SKM-1 treated with dmso at 0.1 percent for 144 hours (cell line): ENCODE measurements at regions not wholly inside any gene's neighbourhood (a gene's known extent, or its start where the extent isn't known, plus 50 kb on each side); places are given as distances from the start of the nearest gene placed in this dataset.

Experiments
- DNase-seq: peaks from one replicate; lab custom pipeline; 2025; ENCODE audit not compliant: unreplicated experiment; lab: John Stamatoyannopoulos, UW

DNA sequence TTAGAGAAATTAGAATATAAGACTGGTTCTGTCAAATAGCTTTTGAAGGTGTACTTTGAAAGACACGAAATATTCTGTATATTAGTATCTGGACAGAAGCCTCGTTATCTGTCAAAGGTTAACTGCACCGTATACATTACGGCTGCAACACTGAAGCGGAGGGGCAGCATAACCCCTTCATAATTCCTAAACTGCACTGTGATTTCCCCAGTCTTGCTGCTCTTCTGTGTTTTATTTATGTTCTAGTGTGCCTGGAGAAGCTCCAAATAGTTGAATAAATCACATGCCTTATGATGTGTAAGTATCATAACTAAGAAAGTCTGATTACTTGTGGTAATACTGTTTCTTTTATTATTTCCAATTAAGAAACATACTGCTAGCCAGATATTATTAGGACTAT, 285.7 kb upstream of the ROBO2 start:
- no peak for DNase-seq

DNA sequence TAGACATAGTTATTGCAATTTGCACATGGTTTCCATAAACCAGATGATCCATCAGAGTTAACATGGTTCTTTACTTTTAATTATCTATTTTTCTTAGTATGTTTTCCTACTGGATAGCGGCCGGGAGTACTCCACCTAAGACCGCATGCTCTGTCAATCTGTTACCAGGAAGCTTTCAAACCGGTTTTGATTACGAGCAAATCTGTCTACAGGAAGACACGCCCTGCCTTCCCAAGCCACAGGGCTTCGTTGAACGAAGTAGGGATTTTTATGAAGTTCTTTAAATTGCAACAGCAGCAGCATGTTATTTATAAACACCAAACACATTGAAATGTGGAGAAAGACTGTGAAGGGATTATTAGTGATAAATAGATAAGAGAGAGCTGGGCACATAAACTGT, 283.3 kb upstream of the ROBO2 start:
- DNase-seq: no peak

DNA sequence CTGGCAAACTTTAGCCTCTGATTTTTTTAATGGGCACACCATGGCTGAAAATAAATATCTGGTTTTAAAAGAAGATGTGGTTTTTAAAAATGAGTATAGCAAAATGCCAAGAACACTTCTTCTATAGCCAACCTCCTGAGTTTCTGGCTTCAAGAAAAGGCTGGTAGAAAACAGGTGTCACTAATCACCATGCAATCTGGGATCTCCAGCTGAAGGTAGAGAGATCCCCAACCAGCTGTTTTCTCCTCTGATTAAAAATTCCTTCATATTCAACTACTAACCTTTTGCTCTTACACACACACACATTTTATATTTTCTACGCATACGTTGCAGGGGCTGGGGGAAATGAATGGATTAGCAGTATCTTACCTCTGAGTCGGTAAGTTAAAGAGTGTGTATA, 279.6 kb upstream of the ROBO2 start:
- no peak for DNase-seq

DNA sequence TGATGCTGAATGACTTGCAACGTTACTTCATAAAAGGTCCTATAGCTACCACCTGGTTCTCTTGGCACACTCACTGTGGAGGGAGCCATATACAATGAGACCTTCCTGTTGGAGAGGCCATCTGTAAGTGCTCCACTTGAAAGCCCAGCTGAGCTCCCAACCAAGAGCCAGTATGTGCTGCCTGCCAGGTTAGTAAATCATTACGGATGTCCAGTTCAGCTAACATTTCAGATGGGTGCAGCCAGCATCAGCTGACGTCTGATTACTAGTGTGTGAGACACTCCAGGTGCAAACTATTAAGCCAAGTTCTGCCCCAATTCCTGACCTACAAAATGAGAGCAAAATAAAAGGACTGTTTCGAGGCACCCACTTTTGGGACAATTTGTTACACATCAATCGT, 274.4 kb upstream of the ROBO2 start:
- DNase-seq: no peak

DNA sequence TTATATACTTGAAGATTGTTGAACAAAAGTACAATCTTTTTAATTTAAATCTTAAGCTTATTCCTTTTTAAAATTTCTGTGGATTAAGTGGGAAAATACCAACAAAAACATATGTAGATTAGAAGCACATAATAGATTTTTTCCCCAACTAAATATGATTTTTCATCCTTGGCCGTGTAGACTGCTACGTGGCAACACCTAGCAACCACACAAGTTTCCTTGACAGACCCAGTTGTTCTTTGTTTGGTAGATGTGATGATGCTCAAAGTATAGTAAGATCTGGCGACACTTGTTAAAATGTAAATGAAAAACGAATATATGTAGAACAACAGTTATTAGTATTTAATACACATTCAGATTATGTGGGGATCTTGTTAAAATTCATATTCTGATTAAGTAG, 271.0 kb upstream of the ROBO2 start:
- DNase-seq: no peak

DNA sequence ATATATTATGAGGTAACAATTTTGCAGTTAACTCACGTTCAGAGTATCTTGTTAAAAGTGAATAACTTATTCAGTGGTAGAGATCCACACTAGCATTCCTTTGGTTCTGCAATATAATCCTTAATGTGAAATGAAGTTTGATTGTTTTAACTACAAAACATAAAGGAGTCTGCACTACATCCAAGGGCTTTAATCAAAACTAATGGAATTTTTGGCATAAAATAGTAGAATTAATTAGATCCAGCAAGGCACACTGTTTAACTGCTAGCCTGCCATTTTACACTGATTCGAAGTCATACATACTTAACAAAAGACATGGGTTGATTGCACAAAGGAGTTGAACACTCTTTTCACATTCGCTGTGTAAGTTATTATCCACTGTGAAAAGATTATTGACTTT, 263.0 kb upstream of the ROBO2 start:
- DNase-seq: no peak

DNA sequence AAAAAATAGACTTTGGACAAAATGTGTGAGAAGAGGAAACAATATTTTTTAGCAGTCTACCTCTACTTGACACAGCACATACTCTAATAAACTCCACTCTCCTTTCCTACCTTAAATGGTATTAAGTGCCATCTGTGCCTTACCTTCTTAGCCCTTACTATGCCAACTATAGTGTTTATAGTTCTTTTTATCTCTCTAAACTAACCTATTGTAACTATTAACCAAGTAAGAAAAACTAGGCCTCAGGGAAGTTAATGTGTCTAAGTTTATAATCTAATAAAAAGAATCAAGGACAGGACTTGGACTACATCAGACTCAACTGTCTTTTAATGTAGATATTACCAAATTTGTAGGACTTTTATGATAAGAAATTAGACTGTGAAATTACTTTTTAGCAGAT, 251.7 kb upstream of the ROBO2 start:
- DNase-seq: no peak

DNA sequence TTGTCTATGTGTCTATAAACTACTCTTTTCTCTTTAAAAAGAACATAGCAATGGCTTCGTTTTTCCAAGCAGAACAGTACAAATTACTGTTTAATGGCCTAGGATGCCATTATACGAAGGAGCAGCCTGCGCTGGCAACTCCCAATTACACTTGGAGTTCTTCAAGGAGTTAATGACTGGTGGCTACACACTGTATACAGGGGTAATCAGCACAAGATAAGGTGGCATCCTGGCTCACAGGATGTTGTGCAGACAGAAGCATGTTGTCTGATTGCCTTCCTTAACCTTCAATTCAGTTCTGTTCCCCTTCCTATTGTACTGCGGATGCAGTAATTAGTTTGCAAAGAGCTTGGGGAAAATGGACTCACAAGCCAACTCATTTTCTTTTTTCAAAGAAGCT, 250.7 kb upstream of the ROBO2 start:
- DNase-seq: no peak

DNA sequence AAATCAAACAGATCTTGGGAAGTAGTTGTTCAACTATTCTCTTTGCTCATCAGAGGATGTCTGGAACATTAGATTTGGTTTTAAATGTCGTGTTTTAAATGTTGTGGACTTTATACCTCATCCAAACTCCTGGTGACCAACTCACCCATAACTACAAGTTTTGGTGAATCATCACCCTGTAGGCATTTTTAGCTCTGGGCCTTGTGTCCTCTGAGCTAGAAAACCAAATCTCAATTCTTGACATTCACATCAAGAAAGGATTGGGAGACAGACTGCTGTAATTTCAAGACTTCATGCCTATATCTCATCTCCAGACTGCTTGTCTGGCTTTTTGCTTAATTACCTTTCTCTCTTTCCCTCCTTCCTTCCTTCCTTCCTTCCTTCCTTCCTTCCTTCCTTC, 228.5 kb upstream of the ROBO2 start:
- DNase-seq: no peak

DNA sequence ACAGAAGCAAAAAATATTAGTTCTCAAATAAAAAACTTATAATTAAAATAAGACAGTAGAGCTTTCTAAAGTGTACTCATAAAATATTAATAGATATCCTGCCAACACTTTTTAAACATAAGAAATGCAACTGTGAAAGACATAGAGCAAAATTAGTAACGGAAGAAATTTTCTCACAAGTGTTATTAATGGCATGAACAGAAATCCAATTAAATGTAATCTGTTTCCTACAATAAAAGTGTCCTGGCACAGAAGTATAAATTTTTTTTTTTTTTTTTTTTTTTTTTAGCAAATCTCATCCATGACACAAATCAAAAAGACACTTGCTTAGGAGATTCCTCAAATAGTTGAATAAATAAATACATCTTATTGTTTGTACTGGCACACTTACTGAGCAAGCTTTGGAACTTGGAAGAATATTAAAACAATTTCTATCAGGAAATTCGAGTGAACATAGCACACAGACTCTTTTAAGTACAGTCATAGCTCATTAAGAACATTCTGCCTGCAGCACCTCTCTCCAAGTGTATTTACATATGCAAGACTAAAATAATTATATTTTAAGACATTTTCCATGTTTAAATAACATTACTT, 227.2 kb upstream of the ROBO2 start:
- no peak for DNase-seq

DNA sequence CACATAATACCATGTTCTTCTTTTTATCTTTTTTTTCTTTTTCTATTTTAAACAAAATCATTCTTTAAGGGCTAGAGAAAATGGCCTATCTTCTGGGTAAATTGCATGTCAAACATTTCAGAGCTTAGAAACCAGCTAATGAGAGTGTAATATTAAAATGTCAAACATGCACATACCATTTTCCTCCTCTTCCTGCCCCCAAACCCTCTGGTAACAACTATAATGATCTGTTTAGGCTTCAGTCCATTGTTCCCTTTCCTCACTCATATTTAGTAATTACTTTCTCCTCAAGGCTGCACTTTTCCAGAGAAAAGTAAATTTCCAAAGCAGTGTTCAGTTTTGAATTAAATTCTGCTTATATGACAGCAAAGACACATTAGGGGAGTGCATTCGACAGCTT, 224.3 kb upstream of the ROBO2 start:
- DNase-seq: no peak

DNA sequence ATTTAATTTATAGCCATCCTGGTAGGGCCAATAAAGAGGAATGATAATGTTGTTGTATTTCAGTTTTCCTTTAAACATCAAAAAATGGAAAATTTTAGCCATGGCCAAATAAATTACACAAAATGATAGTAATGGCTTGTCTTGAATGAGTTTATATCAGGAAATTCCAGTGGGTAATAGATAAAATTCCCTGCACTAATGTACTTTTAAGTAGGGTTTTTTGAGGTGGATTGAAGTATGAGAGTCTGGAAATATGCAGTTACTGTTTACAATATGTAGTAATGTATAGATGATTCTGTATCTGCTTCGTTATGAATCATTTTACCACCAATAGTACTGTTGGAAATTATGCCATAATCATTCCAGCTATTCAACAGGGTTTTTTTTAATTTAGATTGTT, 219.4 kb upstream of the ROBO2 start:
- DNase-seq: no peak

DNA sequence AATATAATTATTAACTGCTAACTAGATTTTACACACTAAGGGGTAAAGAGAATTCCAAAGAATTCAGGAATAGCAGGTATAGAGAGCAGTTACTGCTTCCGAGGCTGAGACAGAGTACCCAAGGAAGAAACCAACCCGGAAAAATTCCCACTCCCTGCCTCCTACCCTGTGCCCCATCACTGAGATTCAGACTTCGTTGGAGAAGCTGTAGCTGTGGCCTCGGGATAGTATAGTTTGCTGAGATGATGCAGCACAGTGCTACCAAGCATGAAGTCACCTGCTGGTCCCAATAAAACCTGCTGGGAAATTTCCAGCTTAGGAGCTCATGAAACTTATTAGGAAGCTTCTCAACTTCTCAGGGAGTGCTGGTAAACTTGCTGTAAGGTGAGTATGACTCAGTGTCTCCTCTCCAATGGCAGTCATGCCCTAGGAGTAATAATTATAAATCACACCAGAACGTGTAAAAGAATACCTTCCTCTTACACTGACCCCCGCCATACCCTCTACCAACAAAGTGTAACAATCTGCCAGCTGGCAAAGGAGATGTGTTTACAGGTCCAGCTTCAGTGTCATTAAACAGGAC, 215.2 kb upstream of the ROBO2 start:
- no peak for DNase-seq

DNA sequence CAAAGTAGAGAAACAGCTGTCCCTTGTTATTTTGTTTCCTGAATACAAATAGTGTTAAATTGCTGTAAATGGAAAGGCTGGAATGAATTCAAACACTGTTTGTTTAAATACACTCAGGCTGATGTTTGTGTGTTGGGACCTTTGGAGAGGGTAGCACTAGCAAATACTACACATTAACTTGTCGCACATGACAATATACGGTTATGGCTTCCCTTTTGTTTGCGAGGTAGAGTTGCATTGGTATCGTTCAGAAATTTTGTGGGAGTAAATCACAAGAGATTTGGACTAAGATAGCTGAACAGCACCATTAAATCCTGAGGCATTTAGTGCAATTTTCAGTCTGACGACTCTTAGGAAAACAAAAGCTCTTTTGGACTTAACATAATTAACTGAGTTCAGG, 213.0 kb upstream of the ROBO2 start:
- DNase-seq: no peak

DNA sequence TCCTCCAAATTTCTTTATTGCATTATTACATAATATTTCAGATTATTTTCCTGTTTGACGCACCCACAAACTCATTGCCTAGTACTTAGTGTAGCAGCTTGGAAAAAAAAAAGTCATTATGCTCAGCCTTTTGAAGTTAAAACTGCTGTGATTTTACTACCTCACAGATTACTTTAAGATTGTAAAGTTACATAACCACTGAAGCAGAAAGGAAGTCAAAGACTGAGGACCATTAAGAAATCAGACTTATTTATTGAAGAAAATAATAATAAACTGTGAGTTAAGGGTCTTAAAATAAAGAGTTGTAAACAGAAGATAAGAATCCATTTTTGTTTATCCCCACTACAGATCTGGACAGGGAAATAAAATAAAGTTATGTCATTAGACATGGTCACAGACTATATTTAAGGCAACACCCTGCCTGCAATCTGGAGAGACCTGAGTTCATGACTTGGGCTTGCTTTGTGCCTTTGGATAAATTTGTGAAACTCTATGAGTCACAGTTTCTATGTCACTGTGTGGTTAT, 212.1 kb upstream of the ROBO2 start:
- no peak for DNase-seq

DNA sequence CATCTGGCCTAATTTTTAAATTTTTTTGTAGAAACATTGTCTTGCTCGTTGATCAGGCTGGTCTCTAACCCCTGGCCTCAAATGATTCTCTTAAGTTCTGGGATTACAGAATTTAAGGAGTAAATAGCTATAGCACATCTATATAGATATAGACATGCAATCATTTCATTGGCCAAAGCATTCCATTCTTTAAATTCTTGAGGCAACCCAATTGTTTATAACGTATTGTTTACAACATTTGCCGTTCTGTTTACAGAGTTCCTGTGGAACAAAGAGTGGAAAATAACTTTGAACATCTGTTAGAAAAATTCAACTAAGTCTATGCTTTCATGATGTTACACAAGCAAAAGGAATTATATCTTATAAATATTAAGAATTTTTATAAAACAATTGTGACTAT, 205.2 kb upstream of the ROBO2 start:
- DNase-seq: no peak

DNA sequence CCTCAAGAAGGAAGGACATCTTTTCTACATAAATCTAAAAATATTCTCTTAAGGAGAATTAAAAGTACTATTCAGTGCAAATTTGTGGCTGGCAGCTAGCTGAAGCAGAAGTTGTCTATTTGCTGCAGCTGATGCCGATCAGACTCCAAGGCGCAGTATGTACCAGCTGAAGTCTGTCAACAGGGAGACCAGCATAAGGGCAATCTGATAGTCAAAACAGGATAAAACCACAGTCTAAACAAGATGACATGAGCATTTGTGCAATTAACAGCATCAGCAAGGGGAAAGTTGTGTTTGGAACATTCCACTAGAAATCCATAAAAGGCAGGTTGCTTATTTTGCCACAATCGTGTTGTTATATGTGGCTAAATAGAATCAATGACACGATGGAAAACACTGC, 198.2 kb upstream of the ROBO2 start:
- DNase-seq: no peak

DNA sequence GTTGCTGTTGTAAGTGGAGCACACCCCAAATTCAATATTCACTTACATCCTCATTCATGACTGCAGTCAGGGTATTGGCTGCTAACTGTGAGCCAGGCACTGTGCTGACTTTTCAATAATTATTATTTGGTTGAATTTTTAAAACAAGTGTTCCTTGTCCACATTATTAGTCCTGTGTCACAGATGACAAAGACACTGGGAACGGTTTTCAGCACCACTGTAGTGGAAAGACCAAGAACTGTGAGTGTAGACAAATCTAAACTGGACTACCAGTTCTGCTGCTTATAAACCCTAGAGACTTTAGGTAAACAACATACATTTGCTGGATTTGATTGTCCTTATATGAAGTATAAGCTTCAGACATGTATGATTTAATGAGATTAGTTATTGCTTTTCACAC, 197.7 kb upstream of the ROBO2 start:
- DNase-seq: no peak

DNA sequence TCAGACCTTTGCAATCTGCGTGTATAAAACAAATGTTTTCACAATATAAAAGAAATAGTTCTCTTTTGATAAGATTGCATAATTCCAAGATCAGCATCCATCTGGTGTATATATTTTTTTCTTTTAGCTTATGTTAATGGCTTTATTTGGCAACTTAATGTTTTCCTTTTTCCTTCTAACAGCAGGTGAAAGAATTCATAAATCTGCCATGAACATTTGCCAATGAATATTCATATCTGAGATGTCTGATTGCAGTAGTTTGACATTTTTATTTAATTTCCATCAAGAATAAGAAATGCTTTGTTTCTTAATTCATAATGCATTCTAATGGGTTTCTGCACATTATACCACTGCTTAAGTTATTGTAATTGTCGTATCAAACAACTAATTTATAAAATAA, 184.4 kb upstream of the ROBO2 start:
- no peak for DNase-seq

DNA sequence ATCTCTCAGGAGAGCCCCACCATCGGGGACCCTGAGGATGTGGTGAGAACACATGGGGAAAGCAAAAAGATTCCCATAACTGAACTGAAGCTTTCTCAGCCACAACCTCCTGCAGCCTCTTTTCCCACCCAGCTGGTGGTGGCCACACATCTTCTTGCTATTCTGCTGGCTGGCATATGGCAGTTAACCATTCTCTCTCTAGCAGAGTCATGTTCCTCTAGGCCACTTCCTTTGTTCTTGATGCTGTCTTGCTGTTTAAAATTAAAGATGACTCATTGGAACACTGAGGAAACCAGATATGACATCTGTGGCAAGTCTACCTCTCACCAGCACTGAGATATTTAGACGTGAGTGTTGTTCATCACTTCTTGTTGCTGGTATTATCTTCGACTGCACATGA, 180.3 kb upstream of the ROBO2 start:
- DNase-seq: no peak

DNA sequence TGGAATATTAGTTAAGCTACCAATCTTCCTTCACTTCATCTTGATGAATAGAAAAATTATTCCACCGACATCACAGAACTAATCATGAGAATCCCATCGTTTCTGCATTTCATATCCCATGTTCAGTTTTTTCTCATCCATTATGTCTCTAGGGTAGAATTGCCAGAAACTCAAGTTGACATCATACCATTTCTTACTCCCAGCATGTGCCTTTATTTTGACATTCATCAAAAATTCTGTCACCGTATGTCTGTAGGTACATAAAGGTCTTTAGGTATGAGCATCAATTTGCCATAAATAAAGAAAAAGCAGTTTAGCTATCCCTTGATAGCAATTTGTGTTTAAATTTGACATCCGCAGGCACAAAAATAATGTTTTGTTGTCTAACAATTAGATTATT, 175.5 kb upstream of the ROBO2 start:
- no peak for DNase-seq

DNA sequence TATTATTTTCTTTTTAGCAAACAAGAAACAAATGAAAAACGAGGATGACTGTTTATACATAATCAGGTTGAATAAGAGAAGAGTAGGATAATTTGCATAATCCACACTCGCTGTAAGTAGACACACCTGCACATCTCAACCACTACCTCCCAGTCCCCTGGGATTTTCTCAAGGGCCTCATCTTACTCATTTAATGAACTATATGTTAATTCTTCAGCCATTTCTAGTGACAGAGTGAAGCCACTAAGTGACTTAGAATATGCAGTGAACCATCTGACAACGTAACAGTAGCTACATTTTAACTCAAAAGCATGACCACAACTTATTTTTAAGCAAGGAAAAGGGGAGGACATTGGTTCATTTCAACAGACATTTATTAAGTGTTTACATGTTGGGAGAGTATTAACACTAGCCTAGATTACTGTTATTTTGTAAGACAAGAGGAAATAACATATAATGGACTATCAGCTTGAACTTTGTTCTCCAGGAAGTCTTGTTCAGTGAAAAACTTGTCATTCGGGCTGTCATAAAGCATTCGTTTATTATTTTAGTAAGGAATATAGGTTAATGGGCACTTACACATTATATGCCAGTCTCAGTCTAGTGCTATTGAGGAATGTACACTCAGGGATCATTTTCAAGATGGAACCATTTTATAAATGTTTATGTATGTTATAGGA, 173.0 kb upstream of the ROBO2 start:
- DNase-seq: no peak
